Brain pericyte (primary cell): ENCODE measurements at regions not wholly inside any gene's neighbourhood (a gene's known extent, or its start where the extent isn't known, plus 50 kb on each side); places are given as distances from the start of the nearest gene placed in this dataset.

Experiments used
- DNase-seq: peaks from one replicate; pipeline ENCODE4 v3.0.0-alpha.2; 2012; ENCODE audit warnings: low read depth, low spot score

DNA sequence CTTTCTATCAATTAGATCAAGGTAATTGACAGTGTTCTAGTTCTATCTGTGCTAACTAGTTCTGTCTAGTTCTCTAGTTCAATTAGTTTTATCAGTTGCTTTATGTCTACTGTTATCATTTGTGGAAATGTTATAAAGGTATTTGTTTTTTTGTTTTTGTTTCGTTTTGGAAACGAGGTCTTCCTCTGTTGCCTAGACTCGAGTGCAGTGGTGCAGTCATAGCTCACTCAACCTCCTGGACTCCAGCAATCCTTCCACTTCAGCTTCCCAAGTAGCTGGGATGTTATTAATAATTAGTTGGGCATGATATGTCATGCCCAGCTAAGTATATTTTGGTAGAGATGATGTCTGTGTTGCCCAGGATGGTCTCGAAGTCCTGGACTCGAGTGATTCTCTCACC is 1682.8 kb upstream of the LRRTM1 start:
- no peak for DNase-seq

- no peak for DNase-seq
These were observed 1680.6 kb upstream of the LRRTM1 start for GRCh38 chr2:81984969-81985637.

- DNase-seq = no peak
These were observed 1677.0 kb upstream of the LRRTM1 start for GRCh38 chr2:81981585-81981984.

GRCh38 chr2:81979086-81979485 is 1674.5 kb upstream of the LRRTM1 start:
- DNase-seq = no peak

DNA sequence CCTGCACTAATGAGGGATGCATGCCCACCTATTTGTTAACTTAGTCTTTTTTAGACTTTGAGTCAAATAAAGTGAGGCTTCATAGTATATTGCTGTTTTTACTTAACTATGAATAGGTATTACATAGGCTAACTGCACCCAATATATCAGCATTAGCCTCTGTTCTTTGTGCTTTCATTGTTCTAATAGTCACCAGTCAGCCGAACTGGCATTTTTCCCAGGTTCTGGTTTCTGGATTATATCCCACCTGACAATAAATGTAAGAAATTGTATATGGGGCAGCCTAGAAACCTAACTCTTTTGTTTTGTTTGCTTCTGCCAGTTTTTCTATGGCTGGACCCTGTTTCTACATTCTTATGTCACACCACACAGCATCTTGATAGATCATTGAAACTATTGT is 1672.4 kb upstream of the LRRTM1 start:
- DNase-seq = no peak

DNA sequence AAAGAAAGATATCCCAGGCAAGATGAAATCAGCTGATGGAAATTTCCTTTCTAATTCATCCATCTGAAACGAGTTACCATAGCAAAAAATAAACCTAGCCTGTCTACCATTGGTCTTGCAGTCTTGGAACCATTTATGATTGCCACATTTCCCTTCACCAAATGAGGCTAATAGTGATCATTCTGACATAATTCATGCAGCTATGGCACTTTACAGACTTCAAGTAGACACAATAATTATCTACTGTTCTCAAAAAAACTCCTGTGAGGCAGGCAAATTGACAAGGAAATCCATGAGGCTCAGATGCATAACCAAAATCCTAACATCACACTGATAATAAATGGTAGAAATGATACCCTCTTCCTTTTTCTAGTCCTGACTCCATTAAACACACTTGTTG is 1669.7 kb upstream of the LRRTM1 start:
- DNase-seq = no peak

- DNase-seq = no peak
These were observed 1638.3 kb upstream of the LRRTM1 start for GRCh38 chr2:81942876-81943275.

DNA sequence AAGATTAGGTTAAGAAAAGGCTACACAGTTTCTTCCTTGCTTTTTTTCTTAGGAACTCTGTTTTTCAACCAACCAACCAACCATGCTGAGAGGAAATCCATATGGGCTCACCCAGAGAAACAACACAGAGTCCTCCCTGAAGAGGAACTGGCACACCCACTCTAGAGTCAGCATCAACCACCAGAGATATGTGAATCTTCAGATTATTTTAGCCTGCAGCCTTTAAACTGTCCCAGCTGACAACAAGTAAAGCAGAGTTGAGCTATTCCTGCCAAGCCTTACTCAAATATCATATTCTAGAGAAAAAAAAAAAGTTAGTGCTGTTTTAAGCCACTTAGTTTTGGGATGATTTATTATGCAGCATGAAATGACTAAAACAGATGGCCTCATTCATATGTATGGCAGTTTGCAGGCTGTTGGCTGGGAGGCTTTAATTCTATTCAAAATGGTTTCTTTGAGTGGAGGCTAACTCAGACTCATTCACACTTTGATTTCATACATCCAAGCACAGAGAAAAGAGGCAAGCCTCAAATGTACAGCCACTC is 1637.7 kb upstream of the LRRTM1 start:
- DNase-seq = no peak

DNA sequence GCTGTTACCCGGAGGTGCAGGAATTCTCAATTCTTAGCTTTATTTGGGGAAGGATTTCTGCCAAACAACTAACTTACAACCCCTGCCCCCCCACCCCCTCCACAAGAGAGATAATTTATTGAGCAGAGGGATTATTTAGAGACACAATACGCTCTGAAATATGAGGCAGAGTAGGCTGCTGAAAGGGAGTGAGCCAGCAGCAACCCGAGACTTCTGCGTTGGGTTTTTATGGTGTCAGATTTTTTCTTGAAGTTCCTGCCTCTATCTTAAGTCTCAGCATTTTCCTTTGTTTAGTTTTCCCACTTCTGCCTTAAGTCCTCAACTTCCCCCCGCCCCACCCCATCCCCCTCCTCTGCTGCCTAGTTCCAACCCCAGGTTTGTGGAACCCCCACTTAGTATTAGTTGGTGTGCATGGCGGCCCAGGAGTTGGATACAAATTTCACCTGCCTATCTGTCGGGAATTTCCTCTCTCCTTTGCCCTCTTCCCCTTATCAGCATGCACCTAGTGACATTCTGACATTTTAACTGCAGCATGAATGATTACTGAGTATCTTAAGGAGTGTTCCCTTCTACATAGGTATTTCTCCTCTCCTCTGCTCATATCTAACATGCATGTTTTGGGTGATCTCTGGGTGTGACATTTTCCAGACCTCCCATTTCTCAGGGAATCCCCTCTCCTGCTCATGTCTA is 1635.9 kb upstream of the LRRTM1 start:
- no peak for DNase-seq

- DNase-seq = no peak
These were observed 1633.4 kb upstream of the LRRTM1 start for GRCh38 chr2:81937944-81938343.

DNA sequence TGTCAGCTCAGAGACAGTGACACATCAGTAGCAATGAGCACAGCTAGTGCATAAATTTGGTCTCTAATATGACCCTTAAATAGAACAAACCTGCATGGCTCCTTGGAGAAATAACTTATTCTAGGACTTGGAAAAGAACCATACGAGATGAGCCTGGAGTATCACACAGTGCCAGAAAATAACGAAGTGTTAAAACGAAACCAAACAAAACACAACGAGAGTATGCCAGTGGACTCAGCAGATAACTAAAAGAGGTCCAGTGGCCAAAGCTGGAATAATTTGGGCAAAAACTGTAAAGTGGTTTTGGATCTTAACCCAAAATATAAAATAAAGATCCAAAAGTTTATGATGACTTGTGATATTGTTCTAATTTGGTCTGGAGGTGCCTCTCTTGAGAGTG is 1599.0 kb upstream of the LRRTM1 start:
- no peak for DNase-seq

GRCh38 chr2:81901017-81901416 is 1596.5 kb upstream of the LRRTM1 start:
- no peak for DNase-seq

- no peak for DNase-seq
These were observed 1591.2 kb upstream of the LRRTM1 start for GRCh38 chr2:81895620-81896250.

- DNase-seq = no peak
These were observed 1590.0 kb upstream of the LRRTM1 start for GRCh38 chr2:81894451-81894990.

DNA sequence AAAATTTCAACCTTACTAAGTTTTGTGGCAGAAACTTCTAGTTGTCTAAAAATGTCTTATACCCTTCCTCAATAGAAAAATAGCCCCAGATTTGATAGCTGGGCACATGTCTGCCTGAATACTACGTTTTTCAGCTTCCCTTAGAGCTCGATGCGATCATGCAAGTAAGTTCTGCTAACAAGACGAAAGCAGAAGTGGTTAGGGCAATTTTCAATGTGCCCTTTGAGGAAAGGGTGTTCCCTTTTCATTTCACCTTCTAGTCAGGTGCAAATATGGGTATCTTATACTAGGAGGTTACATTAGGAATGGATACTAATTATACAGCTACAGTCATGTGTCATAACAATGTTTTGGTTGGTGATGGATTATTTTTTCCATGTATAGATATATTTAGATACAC is 1572.1 kb upstream of the LRRTM1 start:
- no peak for DNase-seq

GRCh38 chr2:81872006-81872405 is 1567.5 kb upstream of the LRRTM1 start:
- DNase-seq = no peak

DNA sequence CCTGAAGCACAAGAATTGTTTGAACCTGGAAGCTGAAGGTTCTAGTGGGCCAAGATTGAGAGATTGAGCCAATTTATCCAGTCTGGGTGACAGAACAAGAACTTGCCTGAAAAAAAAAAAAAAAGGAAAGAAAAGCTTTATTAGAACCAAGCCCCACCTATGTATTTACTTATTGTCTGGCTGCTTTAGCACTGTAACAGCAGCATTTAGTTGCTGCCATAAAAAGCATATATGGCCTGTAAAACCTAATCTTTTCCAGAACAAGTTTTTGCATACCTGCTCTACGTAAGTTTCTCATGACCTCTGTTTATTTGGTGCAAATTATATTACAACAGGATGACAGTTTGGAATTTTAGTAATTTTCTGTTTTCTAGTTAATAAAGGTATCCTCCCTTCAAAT is 1565.6 kb upstream of the LRRTM1 start:
- no peak for DNase-seq

- DNase-seq = no peak
These were observed 1554.4 kb upstream of the LRRTM1 start for GRCh38 chr2:81858998-81859397.

DNA sequence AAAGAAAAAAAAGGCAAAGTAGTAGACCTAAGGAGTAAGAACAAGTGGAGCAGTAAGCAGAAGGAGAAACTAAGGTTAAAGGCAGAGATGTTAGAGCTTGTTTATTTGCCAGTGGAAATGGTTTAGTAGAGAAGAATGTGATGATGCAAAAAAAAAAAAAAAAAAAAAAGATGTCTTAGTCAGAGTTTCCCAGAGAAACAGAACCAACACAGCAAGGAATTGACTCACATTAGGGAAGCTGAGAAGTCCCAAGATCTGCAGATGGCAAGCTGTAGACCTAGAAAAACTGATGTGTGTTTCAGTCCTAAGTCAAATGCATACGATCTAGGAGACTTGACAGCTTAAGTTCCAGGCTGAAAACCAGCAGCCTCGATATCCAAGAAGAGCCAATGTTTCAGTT is 1548.8 kb upstream of the LRRTM1 start:
- DNase-seq = no peak

DNA sequence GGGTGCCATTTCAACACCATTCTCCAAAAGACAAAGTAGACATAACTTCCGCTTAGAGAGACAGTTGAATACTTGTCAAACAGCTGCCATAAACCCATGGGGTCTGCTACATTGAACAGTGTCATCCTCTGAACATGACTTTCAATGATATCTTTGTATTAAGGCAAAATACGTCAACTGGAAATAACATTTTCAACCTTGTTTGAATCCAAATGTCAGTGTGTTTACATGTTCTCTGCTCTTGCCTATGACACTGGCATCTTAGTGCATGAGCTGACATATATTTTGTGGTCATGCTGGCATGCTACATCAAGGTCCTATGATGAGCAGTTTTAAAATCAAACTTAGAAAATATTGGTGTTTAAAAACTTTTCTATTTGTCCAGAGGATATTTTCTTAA is 1548.1 kb upstream of the LRRTM1 start:
- no peak for DNase-seq

GRCh38 chr2:81839780-81840179 is 1535.2 kb upstream of the LRRTM1 start:
- DNase-seq = no peak

DNA sequence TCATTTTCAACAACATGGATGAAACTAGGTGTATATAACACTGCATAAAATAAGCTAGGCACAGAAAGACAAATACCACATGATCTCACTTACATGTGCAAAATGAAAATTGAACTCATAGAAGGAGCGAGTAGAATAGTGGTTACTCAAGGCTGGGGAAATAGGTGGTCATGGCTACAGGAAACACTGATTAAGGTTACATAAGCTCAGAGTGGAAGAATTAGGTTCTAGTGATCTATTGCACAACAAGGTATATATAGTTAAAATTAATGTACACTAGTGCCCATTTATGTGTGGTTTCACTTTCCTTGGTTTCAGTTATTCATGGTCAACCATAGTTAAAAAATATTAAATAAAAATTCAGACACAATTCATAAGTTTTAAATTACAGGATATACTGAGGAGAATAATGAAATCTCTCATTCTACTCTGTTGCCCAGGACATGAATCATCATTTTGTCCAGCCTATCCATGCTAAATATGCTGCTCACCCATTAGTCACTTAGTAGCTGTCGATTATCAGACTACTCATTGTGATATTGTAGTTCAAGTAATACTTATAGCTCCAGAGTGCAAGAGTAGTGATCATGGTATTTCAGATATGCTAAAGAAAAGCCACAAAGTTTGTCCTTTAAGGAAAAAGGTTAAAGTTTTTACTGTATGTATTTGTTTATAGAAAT is 1530.9 kb upstream of the LRRTM1 start:
- DNase-seq = no peak
